Choroid plexus epithelial cell (primary cell): ENCODE measurements at regions not wholly inside any gene's neighbourhood (a gene's known extent, or its start where the extent isn't known, plus 50 kb on each side); places are given as distances from the start of the nearest gene placed in this dataset.
"Not testable (repeated sequence)": the region's sequence is repeated elsewhere in the genome, so short reads cannot be mapped to it uniquely, and the experiment has no call there.

Experiments
- DNase-seq: peaks from one replicate; pipeline ENCODE4 v3.0.0-alpha.2; 2010; ENCODE audit warnings: low read depth
- H3K4me3 ChIP-seq: 2 replicates; pipeline ENCODE4 v1.5.1; 2011; ENCODE audit warnings: low read depth, mild to moderate bottlenecking, control low read depth, low read length, moderate library complexity
- TF ChIP-seq, protein P1 (sequence below): conservative IDR thresholded peaks from 2 replicates; pipeline ENCODE4 v1.5.1; 2011; ENCODE audit warnings: low read depth, mild to moderate bottlenecking, control low read depth, inconsistent platforms, low read length, moderate library complexity

DNA sequence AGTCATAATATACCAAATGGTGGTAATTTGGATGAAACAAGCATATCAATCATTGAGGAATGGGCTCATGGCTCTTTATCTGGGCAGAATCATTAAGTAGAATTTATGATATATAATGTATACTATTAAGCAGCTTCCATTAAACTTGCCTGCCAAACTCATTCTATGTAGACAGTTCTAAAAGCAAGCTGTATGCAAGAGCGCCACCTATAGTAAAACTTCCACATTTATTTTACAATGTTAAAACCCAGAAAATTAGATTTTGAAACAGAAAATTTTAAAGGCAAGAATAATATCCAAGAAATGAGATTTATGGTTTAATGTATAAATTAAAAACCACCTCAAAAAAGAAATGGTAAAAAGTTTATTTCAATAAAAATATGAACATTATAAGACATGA lies 161.5 kb downstream of the MZT1 start:
- TF ChIP-seq, protein P1, sequence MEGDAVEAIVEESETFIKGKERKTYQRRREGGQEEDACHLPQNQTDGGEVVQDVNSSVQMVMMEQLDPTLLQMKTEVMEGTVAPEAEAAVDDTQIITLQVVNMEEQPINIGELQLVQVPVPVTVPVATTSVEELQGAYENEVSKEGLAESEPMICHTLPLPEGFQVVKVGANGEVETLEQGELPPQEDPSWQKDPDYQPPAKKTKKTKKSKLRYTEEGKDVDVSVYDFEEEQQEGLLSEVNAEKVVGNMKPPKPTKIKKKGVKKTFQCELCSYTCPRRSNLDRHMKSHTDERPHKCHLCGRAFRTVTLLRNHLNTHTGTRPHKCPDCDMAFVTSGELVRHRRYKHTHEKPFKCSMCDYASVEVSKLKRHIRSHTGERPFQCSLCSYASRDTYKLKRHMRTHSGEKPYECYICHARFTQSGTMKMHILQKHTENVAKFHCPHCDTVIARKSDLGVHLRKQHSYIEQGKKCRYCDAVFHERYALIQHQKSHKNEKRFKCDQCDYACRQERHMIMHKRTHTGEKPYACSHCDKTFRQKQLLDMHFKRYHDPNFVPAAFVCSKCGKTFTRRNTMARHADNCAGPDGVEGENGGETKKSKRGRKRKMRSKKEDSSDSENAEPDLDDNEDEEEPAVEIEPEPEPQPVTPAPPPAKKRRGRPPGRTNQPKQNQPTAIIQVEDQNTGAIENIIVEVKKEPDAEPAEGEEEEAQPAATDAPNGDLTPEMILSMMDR: peak; percentile 67
- H3K4me3 ChIP-seq: no peak overlapping the region
- DNase-seq: peak; percentile 59

DNA sequence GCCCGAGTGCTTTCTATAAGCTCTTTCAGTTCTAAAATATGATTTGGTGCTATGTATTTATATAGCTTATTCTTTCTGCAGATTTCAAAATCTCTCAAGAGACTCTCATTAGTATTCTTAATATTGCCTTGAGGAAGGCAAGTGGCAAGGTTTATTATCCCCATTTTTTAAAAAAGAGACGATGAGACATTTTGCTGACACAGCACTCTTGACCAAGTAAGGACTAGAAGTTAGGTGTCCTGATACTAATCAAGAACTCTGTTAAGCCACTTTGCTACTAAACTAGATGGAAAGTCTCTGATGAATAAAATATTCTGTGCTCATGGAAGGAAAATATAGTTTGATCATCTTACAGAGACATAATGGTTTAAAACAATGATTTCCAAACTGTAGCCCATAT lies 164.7 kb downstream of the MZT1 start:
- H3K4me3 ChIP-seq: no peak overlapping the region
- TF ChIP-seq, protein P1: no peak
- DNase-seq: no peak

DNA sequence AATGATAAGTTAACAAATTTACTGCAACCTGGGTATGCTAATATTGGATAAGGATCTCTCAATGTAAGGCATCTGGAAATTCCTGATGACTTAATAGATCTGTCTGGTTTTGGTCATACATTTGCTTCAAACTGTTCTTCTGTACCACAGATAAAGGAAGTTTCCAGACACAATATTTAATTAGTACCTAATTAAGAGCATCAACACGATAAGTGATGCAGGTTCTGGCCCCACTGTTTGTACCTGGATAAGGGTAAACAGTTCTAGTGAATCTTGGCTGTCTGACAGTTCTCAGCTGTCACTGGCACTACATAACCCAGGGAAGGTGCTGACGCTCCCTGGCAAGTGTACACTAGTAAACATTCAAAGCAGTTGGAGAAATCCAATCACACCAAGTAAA lies 165.6 kb downstream of the MZT1 start:
- TF ChIP-seq, protein P1: no peak
- H3K4me3 ChIP-seq: no peak overlapping the region
- no peak for DNase-seq

DNA sequence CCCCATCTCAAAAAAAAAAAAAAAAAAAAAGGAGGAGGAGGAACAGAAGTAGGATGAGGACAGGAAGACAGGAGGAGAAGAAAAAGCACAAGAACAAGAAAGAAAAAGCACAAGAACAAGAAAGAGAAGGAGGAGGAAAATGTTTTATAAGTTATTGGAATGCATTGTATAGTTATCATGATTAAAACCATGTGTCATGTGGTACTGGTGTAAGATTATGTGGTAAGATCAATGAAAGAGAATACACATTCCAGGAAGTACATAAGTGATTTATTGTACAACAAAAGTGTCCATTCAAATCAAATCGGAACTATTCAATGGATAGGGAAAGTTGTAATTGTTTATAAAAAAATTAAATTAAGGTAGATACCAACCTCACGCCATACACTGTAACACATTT lies 167.7 kb downstream of the MZT1 start:
- DNase-seq: no peak
- H3K4me3 ChIP-seq: no peak overlapping the region
- TF ChIP-seq, protein P1: no peak

DNA sequence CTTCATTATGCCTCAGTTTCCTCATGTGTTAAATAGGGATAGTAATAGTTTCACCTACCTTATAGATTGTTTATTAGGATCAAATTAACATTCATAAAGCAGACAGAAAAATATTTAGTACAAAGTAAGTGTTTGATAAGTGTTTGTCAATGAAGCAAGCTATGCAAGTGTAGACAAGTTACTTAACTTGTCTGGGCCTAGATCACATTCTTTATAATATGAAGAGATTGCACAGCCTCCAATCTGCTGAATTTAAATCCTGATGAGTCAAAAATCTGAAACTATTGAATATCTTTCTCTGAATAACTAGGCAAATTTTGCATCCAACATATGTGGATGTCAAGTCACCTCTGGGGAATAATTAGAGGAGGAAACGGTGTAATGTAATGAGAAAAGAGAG lies 170.5 kb downstream of the MZT1 start:
- TF ChIP-seq, protein P1: no peak
- no peak overlapping the region for H3K4me3 ChIP-seq
- no peak for DNase-seq

DNA sequence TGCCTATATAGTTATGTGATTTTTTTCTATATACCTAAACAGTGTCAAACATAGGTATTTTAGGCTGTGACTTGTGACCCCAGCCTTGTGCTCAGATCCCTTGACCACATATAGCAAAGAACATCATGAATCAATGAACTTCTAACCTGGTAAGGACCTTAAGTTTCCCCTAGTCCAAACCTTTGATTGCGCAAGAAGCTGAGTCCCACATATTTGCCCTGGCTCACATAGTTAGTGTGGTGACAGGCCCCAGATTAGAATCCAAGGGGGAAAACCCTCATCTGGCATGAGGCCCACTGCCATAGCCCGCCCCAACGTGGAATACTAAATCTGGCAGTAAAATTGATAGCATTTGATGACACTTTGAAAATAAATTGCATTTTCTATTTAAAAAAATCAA lies 171.8 kb downstream of the MZT1 start:
- DNase-seq: no peak
- TF ChIP-seq, protein P1: no peak
- H3K4me3 ChIP-seq: no peak overlapping the region

DNA sequence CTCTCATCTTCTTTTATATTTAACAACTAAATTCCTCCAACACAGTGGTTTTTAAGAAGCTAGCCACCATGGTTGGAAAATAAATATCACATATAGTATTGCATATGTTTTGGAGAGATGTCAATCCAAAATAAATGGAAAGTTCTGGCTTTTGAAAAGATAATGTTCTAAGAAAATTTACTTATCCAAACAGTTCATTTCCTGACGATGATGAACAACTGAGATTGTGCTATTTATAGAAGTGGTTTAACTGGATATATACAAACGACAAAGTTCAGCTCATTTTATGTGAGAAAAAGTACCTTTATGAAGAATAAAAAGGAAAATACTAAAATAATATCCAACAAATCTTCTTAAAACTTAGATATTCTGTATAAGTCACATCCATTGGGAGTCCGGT lies 174.7 kb downstream of the MZT1 start:
- H3K4me3 ChIP-seq: no peak overlapping the region
- TF ChIP-seq, protein P1: no peak
- peak; percentile 34 for DNase-seq

DNA sequence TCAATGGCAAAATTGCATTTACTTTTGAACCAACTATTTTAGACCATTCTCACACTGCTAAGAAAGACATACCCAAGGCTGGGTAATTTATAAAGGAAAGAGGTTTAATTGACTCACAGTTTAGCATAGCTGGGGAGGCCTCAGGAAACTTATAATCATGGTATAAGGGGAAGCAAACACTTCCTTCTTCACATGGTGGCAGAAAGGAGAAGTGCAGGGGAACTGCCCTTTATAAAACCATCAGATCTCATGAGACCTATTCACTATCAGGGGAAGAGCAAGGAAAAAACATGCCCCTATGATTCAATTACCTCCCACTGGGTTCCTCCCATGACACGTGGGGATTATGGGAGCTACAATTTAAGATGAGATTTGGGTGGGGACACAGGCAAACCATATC lies 181.5 kb downstream of the MZT1 start:
- H3K4me3 ChIP-seq, DNase-seq: not testable (repeated sequence)
